H4 (cell line): ENCODE measurements at regions not wholly inside any gene's neighbourhood (a gene's known extent, or its start where the extent isn't known, plus 50 kb on each side); places are given as distances from the start of the nearest gene placed in this dataset.
A peak's percentile ranks its signal among the peaks of the same experiment; 100 is the strongest.
"Not testable (repeated sequence)": the region's sequence is repeated elsewhere in the genome, so short reads cannot be mapped to it uniquely, and the experiment has no call there.

Experiments used
- DNase-seq: peaks from one replicate; pipeline ENCODE4 v3.0.0-alpha.2; 2015; ENCODE audit warnings: low spot score

DNA sequence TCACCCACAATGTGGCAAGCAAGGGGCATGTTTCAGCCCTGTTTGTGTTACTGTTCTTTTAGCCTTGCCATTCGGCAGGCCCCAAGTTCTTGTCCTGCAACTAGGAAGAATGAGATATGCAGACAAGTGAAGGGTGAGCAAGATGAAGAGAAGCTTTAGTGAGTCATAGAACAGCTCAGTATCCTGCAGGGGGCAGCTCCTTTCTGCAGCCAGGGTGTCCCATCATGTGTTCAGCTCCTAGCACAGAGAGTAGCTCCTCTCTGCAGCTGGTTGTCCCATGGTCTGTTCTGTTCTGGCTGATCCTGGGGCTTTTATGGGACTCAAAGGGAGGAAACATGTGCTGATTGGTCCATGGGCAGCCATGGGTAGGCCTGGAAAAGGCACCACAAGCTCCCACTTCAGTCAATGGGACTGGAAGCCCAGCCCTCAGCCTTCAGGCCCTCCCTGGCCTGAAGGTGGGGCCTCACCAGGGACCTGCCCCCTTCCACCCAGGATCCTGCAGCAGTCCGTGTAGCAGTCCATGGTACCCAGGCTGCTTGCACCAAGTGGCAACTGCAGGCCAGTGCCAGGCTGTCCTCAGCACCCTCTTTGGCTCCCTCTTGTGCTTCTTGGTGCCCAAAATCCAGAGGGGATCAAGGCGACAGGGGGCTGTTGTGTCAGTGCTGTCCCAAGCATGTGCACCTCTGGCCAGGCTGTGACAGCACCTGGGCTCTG is 326.4 kb downstream of the NR4A2 start:
- DNase-seq: peak; percentile 11

DNA sequence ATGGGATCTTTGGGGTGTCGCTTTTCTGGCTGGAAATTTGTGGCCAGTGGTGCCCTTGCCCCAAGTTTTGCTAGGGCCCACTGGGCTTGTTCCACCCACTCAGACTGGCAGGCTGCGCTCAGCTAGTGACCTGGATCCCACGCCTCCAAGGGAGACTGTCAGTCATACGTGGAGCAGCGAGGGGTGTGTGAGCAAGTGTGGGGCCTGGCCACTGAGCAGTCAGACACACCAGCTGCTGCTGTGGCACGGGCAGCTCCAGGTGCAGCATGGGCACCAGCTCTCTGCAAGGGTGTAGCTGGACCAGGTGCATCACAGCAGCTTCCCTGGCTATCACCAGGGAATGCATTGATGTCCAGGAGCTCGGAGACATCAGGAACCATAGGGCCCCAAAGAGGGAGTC is 327.0 kb downstream of the NR4A2 start:
- DNase-seq: no peak

DNA sequence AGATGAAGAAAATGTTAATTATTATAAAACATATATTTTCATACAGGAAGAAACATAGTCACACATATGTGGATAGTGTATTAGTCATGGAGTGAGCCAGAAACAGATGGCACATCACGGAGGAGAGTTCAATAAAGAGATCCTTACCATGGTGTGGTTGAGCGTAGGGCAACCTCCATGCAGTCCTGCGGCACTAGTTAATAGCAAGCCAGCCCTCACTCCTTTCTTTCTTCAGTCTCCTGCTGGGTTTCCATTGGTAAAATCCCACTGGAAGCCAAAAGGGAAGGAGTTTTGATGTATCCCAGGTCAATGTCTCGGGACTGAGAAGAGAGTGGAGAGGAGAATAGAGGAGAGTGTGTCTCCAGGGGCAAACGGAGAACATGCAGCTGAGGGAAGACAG is 328.1 kb downstream of the NR4A2 start:
- DNase-seq: no peak

DNA sequence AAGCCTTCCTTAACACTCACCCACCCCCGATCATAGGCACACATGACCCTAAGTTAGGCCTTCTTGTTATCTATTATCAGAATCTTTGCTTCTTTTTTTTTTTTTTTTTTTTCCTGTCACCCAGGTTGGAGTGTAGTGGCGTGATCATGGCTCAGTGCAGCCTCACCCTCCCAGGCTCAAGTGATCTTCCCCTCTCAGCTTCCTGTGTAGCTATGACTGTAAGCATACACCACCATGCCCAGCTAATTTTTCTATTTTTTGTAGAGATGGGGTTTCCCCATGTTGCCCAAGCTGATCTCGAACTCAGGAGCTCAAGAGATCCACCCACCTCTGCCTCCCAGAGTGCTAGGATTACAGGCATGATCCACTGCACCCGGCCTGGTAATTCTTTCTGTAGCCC is 328.7 kb downstream of the NR4A2 start:
- DNase-seq: no peak

DNA sequence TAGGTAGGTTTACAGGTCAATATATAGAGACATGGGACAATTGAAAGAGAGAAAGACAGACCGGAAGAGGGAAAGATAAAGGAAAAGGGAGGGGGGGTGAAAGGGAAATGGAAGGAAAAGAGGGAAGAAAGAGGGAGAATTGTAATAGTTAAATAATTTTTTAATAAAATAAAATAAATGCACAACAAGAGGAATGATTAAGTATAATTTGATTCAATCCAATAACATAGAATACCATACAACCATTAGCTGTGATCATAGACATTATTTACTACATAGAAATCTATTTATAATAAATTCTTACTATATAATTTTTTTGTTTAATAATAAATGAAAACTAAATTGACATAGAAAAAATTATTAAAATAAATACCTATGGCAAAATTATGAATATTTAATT is 330.7 kb downstream of the NR4A2 start:
- no peak for DNase-seq

DNA sequence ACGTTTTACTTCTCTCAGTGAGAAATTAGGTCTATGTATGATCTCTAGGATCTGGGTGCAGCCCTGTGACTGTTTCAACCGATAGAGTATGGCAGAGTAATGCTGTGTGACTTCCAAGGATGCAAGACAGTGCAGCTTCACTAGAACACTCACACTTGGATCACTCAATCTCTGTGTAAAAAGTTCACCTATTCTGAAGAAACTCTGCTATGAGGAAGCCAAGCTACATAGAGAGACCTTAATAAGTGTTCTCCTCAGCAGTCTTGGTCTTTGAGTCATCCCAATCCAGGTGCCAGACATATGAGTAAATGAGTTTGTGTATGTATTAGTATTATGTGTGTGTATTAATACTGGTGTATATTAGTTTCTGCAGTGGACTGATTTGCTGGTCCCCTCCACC is 335.0 kb downstream of the NR4A2 start:
- no peak for DNase-seq

DNA sequence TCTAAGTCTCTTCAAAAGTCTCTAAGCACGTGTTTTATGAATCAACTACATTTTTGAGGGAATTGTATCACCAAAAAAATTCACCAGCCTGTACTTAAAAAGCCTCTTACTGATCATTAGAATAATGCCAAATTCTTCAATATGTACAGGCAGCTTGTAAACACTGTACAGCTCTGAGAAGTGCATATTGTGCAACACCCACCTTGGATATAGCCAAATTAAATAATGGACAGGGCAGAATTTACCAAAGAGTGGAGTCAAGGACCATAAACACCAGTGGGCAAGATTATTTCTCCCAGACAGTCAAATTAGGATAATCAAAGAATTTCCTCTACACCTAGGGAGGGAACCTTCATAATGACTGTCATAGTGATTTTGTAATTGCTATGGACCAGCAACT is 338.2 kb downstream of the NR4A2 start:
- DNase-seq: no peak

DNA sequence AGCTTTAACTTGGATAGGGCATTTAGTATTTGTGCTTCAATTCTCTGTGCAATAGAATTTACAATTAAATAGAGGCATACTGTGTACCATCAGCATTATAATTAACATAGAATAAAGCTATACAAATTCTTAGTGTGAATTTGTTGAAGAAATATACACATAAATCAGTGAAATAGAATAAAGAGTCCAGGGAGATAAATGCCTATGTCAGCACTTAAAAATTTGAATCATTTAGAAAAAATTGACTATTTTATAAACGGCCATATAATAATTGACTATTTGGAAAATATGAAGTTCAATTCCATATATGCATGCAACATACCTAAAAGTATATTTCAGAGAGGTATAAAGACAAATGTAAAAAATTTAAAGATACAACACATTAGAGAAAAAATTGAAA is 348.7 kb downstream of the NR4A2 start:
- DNase-seq: no peak

DNA sequence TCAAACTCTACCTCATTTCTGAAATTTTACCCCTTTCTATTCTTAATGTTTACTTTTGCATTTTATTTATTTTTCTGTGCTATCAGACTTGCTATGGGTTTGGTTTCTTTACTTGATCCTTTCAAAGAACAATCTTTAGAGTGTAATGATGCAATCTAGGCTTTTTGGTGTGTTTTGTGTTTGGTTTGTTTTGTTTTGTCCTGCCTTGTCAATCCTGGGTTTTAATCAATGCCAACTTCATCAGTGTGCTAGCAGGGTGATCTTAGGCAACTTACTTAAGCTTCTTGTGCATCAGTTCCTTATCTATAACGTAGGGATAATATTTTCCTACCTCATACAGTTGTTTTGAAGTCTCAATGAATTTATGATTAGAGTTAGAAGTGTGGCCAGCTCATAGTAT is 350.4 kb downstream of the NR4A2 start:
- no peak for DNase-seq

DNA sequence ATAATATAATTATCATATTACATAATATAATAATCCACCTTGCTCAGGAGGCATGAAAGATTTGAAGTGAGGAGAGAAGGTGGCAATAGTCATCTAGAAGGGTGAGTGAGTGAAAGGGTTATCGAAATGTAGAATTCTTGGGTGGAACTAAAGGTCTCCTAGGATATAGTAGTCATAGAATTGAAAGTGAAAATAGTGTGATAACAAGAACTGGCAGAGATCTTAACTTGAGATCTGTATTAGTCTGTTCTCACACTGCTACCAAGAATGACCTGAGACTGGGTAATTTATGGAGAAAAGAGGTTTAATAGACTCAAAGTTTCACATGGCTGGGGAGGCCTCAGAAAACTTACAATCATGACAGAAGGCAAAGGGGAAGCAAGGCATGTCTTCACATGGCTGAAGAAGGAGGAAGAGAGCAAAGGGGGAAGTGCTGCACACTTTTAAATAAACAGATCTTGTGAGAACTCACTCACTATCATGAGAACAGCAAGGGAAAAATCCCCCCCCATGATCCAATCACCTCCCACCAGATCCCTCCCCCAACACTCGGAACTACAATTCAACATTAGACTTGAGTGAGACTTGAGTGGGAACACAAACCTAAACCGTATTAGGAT is 351.5 kb downstream of the NR4A2 start:
- no peak for DNase-seq

DNA sequence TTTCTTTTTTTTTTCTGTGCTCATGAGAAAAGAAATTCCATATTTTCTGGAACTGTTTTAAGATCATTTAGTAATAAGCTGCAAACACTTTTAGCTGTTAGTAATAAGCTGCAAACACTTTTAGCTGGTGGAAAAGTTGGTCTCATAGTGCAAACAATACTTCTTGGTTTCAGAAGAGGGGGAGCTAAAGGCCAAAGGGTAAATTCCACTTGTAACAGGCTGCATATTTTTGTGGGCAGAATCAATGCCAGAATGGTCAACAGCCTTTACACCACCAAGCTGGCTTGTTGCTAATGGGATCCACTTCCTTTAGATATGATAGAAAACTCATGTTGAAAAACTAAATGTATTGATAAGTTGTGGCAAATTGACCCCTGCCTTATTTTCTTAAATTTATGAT is 356.8 kb downstream of the NR4A2 start:
- peak; percentile 9 for DNase-seq

DNA sequence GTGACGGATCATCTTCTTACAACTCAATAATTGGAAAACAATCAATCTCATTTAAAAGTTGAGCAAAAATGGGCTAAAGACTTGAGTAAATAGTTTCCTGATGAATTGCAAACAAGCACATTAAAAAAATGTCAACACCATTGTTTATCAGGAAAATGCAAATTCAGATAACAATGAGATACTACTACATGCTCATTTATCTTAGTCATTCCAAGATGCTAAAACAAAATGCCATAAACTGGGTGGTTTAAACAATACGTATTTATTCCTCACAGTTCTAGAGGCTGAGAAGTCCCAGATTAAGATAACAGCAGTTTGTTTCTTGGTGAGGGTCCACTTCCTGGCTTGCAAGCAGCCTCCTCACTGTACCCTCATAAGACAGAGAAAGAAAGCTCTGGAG is 359.6 kb downstream of the NR4A2 start:
- no peak for DNase-seq

DNA sequence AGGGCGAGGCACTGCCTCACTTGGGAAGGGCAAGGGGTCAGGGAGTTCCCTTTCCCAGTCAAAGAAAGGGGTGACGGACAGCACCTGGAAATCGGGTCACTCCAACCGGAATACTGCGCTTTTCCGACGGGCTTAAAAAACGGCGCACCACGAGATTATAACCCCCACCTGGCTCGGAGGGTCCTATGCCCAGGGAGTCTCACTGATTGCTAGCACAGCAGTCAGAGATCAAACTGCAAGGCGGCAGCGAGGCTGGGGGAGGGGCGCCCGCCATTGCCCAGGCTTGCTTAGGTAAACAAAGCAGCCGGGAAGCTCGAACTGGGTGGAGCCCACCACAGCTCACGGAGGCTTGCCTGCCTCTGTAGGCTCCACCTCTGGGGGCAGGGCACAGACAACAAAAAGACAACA is 366.5 kb downstream of the NR4A2 start:
- not testable (repeated sequence) for DNase-seq

DNA sequence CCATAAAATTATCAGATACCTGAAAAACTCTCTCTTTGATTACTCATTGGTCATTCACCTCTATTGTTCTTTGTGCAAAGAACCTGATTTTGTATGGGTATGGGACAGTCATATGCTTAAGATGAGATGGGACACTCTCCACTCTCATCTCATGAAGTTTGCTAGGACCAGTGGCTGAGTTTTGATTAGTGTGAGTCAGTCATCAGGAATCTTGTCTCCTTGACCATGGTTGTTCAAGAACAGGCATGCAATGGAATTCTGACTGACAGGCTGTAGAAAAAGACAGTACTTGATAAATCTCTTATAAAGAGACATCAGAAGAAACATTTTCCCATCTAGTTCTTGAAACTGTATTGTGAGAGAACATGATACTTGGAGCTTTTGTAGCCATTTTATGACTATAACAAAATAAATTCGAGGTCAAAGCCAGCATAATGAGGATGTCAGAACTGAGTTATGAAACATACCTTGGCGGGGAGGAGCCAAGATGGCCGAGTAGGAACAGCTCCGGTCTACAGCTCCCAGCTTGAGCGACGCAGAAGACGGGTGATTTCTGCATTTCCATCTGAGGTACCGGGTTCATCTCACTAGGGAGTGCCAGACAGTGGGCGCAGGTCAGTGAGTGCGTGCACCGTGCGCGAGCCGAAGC is 367.0 kb downstream of the NR4A2 start:
- DNase-seq: no peak

DNA sequence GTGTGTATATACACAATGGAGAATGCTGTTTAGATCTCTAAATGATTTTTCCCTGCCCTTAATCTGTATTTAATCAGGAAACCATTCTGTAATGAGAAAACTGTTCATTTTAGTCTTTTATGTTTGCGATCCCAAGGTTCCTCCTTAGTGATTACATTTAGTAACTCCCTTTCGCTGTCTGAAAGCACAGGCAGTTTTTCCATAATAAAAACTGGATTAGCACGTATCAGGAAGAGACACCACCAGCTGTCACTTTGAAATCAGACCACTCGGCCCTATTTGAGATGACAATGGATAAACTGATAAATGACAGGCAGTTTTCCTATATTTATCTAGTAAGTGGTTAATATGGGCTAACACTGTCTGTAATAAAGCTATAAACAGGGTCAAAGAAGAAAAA is 370.9 kb downstream of the NR4A2 start:
- no peak for DNase-seq

DNA sequence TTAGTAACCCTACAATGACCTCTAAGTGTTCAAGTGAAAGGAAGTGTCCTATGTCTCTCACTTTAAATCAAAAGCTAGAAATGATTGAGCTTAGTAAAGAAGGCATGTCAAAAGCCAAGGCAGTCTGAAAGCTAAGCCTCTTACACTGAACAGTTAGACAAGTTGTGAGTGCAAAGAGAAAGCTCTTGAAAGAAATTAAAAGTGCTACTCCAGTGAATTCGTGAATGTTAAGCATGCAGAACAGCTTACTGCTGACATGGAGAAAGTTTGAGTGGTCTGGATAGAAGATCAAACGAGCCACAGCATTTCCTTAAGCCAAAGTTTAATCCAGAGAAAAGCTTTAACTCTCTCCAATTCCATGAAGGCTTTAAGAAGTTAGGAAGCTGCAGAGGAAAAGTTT is 373.7 kb downstream of the NR4A2 start:
- no peak for DNase-seq

DNA sequence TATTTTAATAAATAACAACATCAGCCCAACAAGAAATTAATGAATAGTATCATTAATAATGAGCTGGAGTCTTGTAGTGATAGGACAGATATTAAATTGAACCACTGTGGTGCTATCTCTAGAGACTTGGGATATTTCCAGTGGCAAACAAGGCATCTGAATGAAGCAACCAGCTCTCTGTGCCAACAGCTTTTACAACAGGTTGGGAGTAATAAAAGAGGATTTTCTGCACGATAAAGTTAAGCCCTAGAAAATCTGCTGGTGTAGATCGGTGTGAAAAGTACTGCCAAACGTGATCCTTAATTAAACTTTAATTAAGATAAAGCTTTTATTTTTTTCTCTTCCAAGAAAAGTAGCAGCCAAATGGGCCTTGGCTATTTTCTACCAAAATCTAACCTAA is 385.5 kb downstream of the NR4A2 start:
- no peak for DNase-seq

DNA sequence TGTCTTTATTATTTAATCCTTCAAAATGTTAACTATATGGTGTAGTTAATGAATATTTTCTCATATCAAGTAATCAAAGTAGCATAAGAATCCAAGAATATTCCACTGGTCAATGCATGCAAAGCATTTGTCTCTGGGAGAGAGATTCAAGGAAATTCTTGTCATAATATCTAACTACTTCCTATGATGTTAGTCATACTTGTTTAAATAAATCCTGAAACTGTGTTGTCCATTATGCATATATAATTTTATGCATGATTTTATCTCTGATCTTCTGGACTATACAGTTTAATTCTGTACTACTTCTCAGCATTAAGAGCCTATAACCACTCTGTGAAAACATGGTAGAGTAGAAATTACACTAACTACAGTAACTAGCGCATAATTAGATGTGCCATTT is 388.3 kb downstream of the NR4A2 start:
- no peak for DNase-seq

DNA sequence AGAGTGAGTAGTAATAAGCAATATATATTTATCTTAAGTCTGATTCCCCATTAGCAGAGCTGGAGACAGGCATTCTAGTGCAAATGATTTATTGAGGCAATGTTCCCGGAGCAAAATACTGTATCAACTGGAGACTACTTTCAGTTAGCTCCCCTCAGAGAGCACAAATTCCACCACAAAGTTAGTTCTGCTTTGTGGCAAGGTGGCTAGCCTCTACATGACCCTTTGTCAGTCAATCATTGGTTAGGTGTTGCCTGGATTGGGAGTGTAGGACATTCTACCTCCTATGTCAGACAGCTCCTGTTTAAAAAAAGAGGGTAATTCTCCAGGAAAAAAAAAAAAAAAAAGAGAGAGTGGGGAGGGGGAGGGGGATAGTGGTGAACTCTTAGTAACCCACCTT is 402.2 kb downstream of the NR4A2 start:
- DNase-seq: no peak

DNA sequence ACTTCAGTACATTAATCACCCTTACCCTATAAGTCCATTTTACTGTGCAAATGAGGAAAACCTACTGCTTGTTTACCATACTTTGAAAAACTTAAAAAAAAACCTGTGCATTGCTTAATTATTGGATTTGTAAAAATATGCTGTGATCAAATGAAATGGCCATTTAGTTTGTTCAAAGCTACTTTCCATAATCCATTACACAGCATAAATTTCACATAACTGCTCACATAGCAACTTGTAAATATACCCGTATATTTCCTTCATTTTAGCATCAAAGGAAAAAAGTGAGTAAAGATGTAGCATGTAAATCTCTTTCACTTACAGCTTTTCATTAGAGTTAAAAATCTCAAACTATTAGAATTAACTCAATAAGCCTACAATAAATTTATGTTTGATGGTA is 415.1 kb downstream of the NR4A2 start:
- DNase-seq: no peak

DNA sequence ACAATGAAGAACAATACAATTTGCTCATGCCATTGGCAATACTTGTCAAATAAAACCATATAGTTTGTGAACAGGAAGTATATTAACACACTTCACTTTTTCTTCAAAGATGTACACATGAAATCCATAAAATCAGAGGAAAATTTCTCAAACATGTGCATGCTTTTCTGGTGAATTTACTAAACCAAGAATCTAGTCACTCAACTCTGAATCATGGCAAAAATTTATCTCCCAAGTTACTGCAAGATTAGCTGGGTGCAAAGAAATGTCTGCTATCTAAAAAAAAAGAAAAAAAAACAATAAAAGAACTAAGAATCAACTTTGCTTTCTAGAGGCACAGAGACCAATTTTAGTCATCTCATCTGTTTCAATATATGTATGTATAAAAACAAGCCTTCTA is 419.2 kb downstream of the NR4A2 start:
- no peak for DNase-seq

DNA sequence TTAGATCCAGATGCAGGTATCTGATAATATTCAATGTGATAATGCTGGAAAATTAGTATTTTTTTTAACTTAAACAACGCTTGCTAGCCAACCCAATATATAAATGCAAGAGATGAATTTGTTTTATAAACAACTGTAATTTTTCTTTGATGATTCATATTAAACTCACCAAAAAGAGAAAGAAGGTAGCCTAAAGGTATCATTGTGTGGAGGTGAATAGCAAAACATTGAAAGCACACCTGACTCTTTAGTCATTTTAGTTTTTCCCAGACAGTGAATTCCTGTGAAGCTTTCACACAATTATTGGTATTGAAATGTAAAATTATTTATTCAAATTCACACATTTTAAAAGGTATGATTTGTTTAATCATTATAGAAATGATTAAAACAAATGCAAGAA is 424.0 kb downstream of the NR4A2 start:
- DNase-seq: no peak

DNA sequence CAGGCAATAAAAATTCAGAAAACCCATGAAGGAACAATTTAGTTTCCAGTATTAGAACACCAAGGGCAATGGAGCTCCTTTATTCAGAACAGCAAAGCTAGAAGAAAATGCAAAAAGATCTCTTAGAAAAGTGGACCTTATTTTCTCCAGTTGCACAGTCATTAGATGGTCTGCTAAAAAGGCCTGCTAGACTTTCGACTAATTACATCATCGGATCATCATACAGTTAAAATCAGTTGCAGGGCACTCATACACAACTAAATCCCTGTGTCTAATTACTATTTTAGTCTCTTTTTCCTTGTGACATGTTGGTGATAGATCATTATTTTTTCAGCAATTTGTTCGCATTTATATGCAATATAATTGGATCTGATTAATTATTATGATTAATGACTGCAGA is 425.3 kb downstream of the NR4A2 start:
- DNase-seq: no peak

DNA sequence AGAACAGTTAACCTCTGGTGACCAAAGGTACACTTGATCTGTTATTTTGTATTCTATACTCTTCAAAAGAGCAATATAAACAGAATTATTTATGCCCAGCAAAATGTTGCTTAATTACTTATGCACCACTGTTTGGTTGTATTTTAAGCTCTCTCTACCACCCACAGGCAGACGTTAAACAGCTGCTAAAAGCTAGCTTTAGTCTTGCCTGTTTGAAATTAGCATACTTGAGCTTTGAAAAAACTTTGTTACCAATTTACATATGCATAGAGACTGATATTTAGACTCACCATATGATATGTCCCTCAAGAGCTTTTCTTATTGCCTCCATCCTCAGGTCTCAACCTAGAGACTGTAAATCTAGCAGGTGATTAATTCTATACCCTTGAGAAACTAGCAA is 426.9 kb downstream of the NR4A2 start:
- DNase-seq: no peak
